H9 (cell line): ENCODE measurements at regions not wholly inside any gene's neighbourhood (a gene's known extent, or its start where the extent isn't known, plus 50 kb on each side); places are given as distances from the start of the nearest gene placed in this dataset.
"Not testable (repeated sequence)": the region's sequence is repeated elsewhere in the genome, so short reads cannot be mapped to it uniquely, and the experiment has no call there.

Experiments
- DNase-seq: peaks from one replicate; pipeline ENCODE4 v3.0.0-alpha.2; 2017
- H2AFZ ChIP-seq: one replicate; pipeline ENCODE4 v1.6.1; 2013; ENCODE audit warnings: mild to moderate bottlenecking, low read length, control low read depth, moderate library complexity
- H2AK5ac ChIP-seq: 2 replicates; pipeline ENCODE4 v1.6.1; 2013; ENCODE audit warnings: low read length, control low read depth, mixed read lengths; ENCODE audit not compliant: insufficient read length
- H2BK120ac ChIP-seq: one replicate; pipeline ENCODE4 v1.6.1; 2013; ENCODE audit warnings: low read depth, mild to moderate bottlenecking, low read length, control low read depth, inconsistent platforms; ENCODE audit not compliant: poor library complexity, severe bottlenecking
- H2BK12ac ChIP-seq: 2 replicates; pipeline ENCODE4 v1.6.1; 2013; ENCODE audit warnings: low read length, control low read depth, mixed read lengths, low read depth; ENCODE audit not compliant: insufficient read length
- H2BK15ac ChIP-seq: 2 replicates; pipeline ENCODE4 v1.6.1; 2013; ENCODE audit warnings: low read depth, low read length, control low read depth
- H2BK20ac ChIP-seq: one replicate; pipeline ENCODE4 v1.6.1; 2013; ENCODE audit warnings: low read depth, mild to moderate bottlenecking, low read length, control low read depth, inconsistent platforms; ENCODE audit not compliant: poor library complexity, severe bottlenecking
- H2BK5ac ChIP-seq: 2 replicates; pipeline ENCODE4 v1.6.1; 2013; ENCODE audit warnings: low read length, control low read depth, mixed read lengths; ENCODE audit not compliant: insufficient read length
- H3K14ac ChIP-seq: 2 replicates; pipeline ENCODE4 v1.6.1; 2013; ENCODE audit warnings: low read length, control low read depth; ENCODE audit not compliant: insufficient read depth
- H3K18ac ChIP-seq: 2 replicates; pipeline ENCODE4 v1.6.1; 2013; ENCODE audit warnings: low read depth, mild to moderate bottlenecking, mixed read lengths, low read length, control low read depth; ENCODE audit not compliant: insufficient read length
- H3K23ac ChIP-seq: 2 replicates; pipeline ENCODE4 v1.6.1; 2013; ENCODE audit warnings: low read length, control low read depth, mixed read lengths, low read depth; ENCODE audit not compliant: insufficient read length
- H3K23me2 ChIP-seq: 2 replicates; pipeline ENCODE4 v1.6.1; 2013; ENCODE audit warnings: low read depth, mild to moderate bottlenecking, mixed read lengths, low read length, control low read depth; ENCODE audit not compliant: insufficient read length, poor library complexity, severe bottlenecking
- H3K27ac ChIP-seq: 2 replicates; pipeline ENCODE4 v1.5.1; 2013; ENCODE audit warnings: low read length, control low read depth, mixed read lengths, low read depth; ENCODE audit not compliant: insufficient read length
- H3K27me3 ChIP-seq: 2 replicates; pipeline ENCODE4 v1.6.1; 2013; ENCODE audit warnings: low read length, control low read depth, inconsistent platforms; ENCODE audit not compliant: insufficient read depth
- H3K4ac ChIP-seq: 2 replicates; pipeline ENCODE4 v1.6.1; 2013; ENCODE audit warnings: low read depth, mild to moderate bottlenecking, control low read depth, inconsistent platforms, low read length, moderate library complexity
- H3K4me1 ChIP-seq: 2 replicates; pipeline ENCODE4 v1.6.1; 2013; ENCODE audit warnings: low read length, control low read depth, inconsistent platforms; ENCODE audit not compliant: insufficient read depth
- H3K4me2 ChIP-seq: 2 replicates; pipeline ENCODE4 v1.6.1; 2013; ENCODE audit warnings: low read length, control low read depth, mixed read lengths; ENCODE audit not compliant: insufficient read length, insufficient read depth
- H3K56ac ChIP-seq: 2 replicates; pipeline ENCODE4 v1.6.1; 2013; ENCODE audit warnings: low read depth, mild to moderate bottlenecking, mixed read lengths, low read length, control low read depth; ENCODE audit not compliant: insufficient read length
- H3K79me1 ChIP-seq: 2 replicates; pipeline ENCODE4 v1.6.1; 2013; ENCODE audit warnings: low read depth, mild to moderate bottlenecking, moderate library complexity, low read length, control low read depth, inconsistent platforms; ENCODE audit not compliant: insufficient read depth, poor library complexity, severe bottlenecking
- H3K79me2 ChIP-seq: 2 replicates; pipeline ENCODE4 v1.6.1; 2013; ENCODE audit warnings: low read length, control low read depth, inconsistent platforms; ENCODE audit not compliant: insufficient read depth
- H3K9ac ChIP-seq: 2 replicates; pipeline ENCODE4 v1.6.1; 2013; ENCODE audit warnings: low read length, control low read depth, mixed read lengths; ENCODE audit not compliant: insufficient read length; ENCODE audit errors: extremely low read depth
- H3K9me3 ChIP-seq: one replicate; pipeline ENCODE4 v1.6.1; 2013; ENCODE audit warnings: low read depth, low read length, inconsistent platforms; ENCODE audit not compliant: control insufficient read depth
- H3T11ph ChIP-seq: one replicate; pipeline ENCODE4 v1.6.1; 2013; ENCODE audit warnings: mild to moderate bottlenecking, low read length, control low read depth, inconsistent platforms
- H4K20me1 ChIP-seq: one replicate; pipeline ENCODE4 v1.6.1; 2013; ENCODE audit not compliant: control insufficient read depth, insufficient read length, insufficient read depth
- H4K5ac ChIP-seq: 2 replicates; pipeline ENCODE4 v1.6.1; 2013; ENCODE audit warnings: low read depth, mild to moderate bottlenecking, mixed read lengths, low read length, control low read depth; ENCODE audit not compliant: insufficient read length
- H4K8ac ChIP-seq: replicated peaks from 2 replicates; pipeline ENCODE4 v1.6.1; 2013; ENCODE audit warnings: low read length, control low read depth, mixed read lengths, low read depth; ENCODE audit not compliant: insufficient read length
- H4K91ac ChIP-seq: 2 replicates; pipeline ENCODE4 v1.6.1; 2013; ENCODE audit warnings: low read depth, mild to moderate bottlenecking, moderate library complexity, mixed read lengths, low read length, control low read depth; ENCODE audit not compliant: insufficient read length
- H3K27ac Mint-ChIP-seq, 3 experiments: 2 replicates in 2 of 3; 3 replicates in 1 of 3; pipeline ENCODE4 v1.8.0; 2020 to 2021; ENCODE audit warnings: mixed read lengths in 3 of 3, mild to moderate bottlenecking in 1 of 3, moderate library complexity in 1 of 3
- H3K27me3 Mint-ChIP-seq: 2 replicates; pipeline ENCODE4 v1.8.0; 2021; ENCODE audit warnings: low read depth, mild to moderate bottlenecking, moderate library complexity, mixed read lengths
- H3K36me3 Mint-ChIP-seq, 3 experiments: 2 replicates in 2 of 3; 3 replicates in 1 of 3; pipeline ENCODE4 v1.8.0; 2020 to 2021; ENCODE audit warnings: low read depth in 3 of 3, mixed read lengths in 3 of 3; ENCODE audit not compliant: insufficient read depth in 1 of 3
- H3K4me1 Mint-ChIP-seq, 2 experiments: 2 replicates each; pipeline ENCODE4 v1.8.0; 2020; ENCODE audit warnings: mixed read lengths in 2 of 2
- H3K4me3 Mint-ChIP-seq, 2 experiments: 2 replicates in 1 of 2; 3 replicates in 1 of 2; pipeline ENCODE4 v1.8.0; 2020 to 2021; ENCODE audit warnings: mild to moderate bottlenecking in 2 of 2, mixed read lengths in 2 of 2, moderate library complexity in 1 of 2
- H3K9me3 Mint-ChIP-seq, 2 experiments: 2 replicates in 1 of 2; 3 replicates in 1 of 2; pipeline ENCODE4 v1.8.0; 2020; ENCODE audit warnings: mild to moderate bottlenecking in 2 of 2, mixed read lengths in 2 of 2, moderate library complexity in 1 of 2
- WGBS: extraction: QIAGEN DNeasy Blood & Tissue Kit; methylation state at CpG from one replicate; pipeline ENCODE4 v1.1.7; 2013; ENCODE audit warnings: missing lambda C conversion rate, low lambda C conversion rate, mixed read lengths; ENCODE audit not compliant: insufficient read length; ENCODE audit errors: extremely low coverage; 5-methylcytosine and 5-hydroxymethylcytosine counted together

DNA sequence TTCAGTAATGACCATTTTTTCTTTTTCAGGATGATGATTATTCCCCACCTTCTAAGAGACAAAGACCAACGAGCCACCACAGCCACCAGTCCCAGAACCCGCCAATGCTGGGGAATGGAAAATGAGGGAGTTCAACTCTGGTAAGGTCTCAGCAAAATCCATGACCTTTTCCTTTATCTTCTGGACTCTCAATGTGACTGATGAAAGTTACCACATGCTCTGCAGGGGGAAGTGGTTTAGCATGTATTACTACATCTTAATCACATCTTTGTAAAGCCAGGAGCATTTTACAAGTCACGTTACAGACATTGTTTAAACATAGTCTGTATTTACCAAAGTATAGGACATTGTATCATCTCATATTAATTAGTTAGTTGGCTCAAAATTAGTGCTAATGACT lies 89.3 kb upstream of the METTL14 start:
- not testable (repeated sequence) for H4K5ac ChIP-seq, H3K14ac ChIP-seq, H4K8ac ChIP-seq, H3K9me3 Mint-ChIP-seq, H3K79me1 ChIP-seq, H3K4me1 Mint-ChIP-seq, H3K27me3 Mint-ChIP-seq, H2BK12ac ChIP-seq, DNase-seq, H3K4me3 Mint-ChIP-seq, H4K20me1 ChIP-seq, H3T11ph ChIP-seq, H3K4me2 ChIP-seq, H3K27ac ChIP-seq, H3K79me2 ChIP-seq, H3K23ac ChIP-seq, H3K18ac ChIP-seq, H3K56ac ChIP-seq, H2AFZ ChIP-seq, H3K27me3 ChIP-seq, H3K27ac Mint-ChIP-seq, H2BK120ac ChIP-seq, H3K4ac ChIP-seq, H3K9me3 ChIP-seq, H2BK20ac ChIP-seq, H2BK5ac ChIP-seq, H2AK5ac ChIP-seq, H3K4me1 ChIP-seq, H3K9ac ChIP-seq, H2BK15ac ChIP-seq, H3K23me2 ChIP-seq, H4K91ac ChIP-seq
- peaks cover 4 to 18% (median 9%) of the 10 kb centered on the region in 3 experiments; a peak in 6 of 7 replicates for H3K36me3 Mint-ChIP-seq
- WGBS, result no CpG with 5 or more reads among the region's 3 CpGs

DNA sequence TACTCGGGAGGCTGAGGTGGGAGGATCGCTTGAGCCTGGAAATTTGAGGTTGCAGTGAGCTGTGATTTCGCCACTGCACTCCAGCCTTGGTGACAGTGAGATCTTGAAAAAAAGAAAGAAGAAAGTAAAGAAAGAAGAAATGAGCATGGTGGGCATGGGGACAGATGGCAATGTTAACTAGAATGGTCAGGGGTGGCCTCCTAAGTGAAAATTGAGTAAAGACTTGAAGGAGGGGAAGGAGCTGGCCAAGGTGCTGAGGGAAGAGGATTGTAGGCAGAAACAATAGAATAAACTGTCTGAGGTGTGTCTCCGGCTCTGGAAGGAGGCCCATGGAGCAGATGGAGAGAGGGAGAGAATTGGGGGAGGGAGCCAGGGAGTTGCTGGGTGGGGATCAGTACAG lies 60.1 kb upstream of the METTL14 start:
- not testable (repeated sequence) for H4K20me1 ChIP-seq, H2BK12ac ChIP-seq, H3K4ac ChIP-seq, H3K9me3 Mint-ChIP-seq, H3K4me3 Mint-ChIP-seq, DNase-seq, H3K9ac ChIP-seq, H3K14ac ChIP-seq, H3K27ac Mint-ChIP-seq, H2BK15ac ChIP-seq, H3K4me1 ChIP-seq, H2BK20ac ChIP-seq, H4K91ac ChIP-seq, H3K4me2 ChIP-seq, H3K27me3 Mint-ChIP-seq, H2BK120ac ChIP-seq, H2BK5ac ChIP-seq, H3K9me3 ChIP-seq, H3K27ac ChIP-seq, H3T11ph ChIP-seq, H3K18ac ChIP-seq, H3K23ac ChIP-seq, H3K56ac ChIP-seq, H3K79me2 ChIP-seq, H3K4me1 Mint-ChIP-seq, H4K5ac ChIP-seq, H2AK5ac ChIP-seq, H2AFZ ChIP-seq, H4K8ac ChIP-seq, H3K27me3 ChIP-seq, H3K79me1 ChIP-seq, H3K23me2 ChIP-seq
- peaks cover 8 to 23% (median 8%) of the 10 kb centered on the region in 3 experiments; a peak in 6 of 7 replicates for H3K36me3 Mint-ChIP-seq
- no CpG with 5 or more reads among the region's 4 CpGs for WGBS
